ENCODE measurements at regions not wholly inside any gene's neighbourhood (a gene's known extent, or its start where the extent isn't known, plus 50 kb on each side); places are given as distances from the start of the nearest gene placed in this dataset.

GRCh38 chr10:93236393-93237040 is 162.8 kb downstream of the CYP26A1 start:
- Histone ChIP-seq H3K14ac (replicated peaks; ENCODE audit: low read depth, low read length) (no peak overlapping the region), H3K27ac (ENCODE audit: insufficient read depth, low read length) (no peak overlapping the region), H4K5ac (ENCODE audit: low read depth, low read length) (no peak overlapping the region), H3K27me3 (ENCODE audit: control insufficient read depth, insufficient read depth, low read length) (peaks cover 8% of the 10 kb centered on the region), H2BK15ac (ENCODE audit: low read depth, low read length) (no peak overlapping the region), H3K4ac (ENCODE audit: low read depth, low read length) (no peak overlapping the region), H3K9me3 (ENCODE audit: control insufficient read depth, insufficient read depth, low read length) (no peaks in the 10 kb centered on the region), H3K9me1 (ENCODE audit: insufficient read depth, low read length) (no peaks in the 10 kb centered on the region), H3K9ac (ENCODE audit: low read depth, low read length) (no peak overlapping the region), H4K8ac (ENCODE audit: low read depth in 2 of 2, low read length in 2 of 2) (no peak overlapping the region), H2BK5ac (ENCODE audit: low read depth, low read length, poor library complexity, severe bottlenecking) (no peak overlapping the region), H3K18ac (ENCODE audit: low read depth, low read length) (no peak overlapping the region), H3K79me1 (ENCODE audit: low read depth in 1 of 2, low read length in 2 of 2) (no peaks in the 10 kb centered on the region), H4K91ac (ENCODE audit: insufficient read depth, low read depth, low read length) (no peak overlapping the region), H3K4me3 (ENCODE audit: insufficient read depth, low read depth, low read length) (no peak overlapping the region), H2AFZ (replicated peaks; ENCODE audit: low read length, poor library complexity) (no peak overlapping the region), H3K56ac (ENCODE audit: extremely low read depth, insufficient read depth, low read length) (no peak overlapping the region), H3K23ac (ENCODE audit: low read depth, low read length) (no peak overlapping the region), H2BK20ac (ENCODE audit: low read depth, low read length) (no peak overlapping the region), H3K4me2 (ENCODE audit: low read depth, low read length) (no peak overlapping the region), H2BK120ac (ENCODE audit: low read depth, low read length) (no peak overlapping the region), H2AK5ac (ENCODE audit: low read depth, low read length) (no peak overlapping the region), H2AK9ac (replicated peaks; ENCODE audit: low read depth, low read length, poor library complexity) (no peak overlapping the region), H3K4me1 (ENCODE audit: control insufficient read depth, insufficient read depth, low read length) (no peaks in the 10 kb centered on the region), H3K36me3 (ENCODE audit: control insufficient read depth, insufficient read depth, low read length) (no peaks in the 10 kb centered on the region), H4K20me1 (ENCODE audit: insufficient read depth, low read length) (no peaks in the 10 kb centered on the region)
- ATAC-seq (ENCODE audit: low read depth) = no peak
- DNase-seq = no peak
- in situ Hi-C loops (cut with MboI; ENCODE audit: low sequenced_read_pairs) (no loop called here), intact Hi-C loops (cut with micrococcal nuclease) (no loop called here), dilution Hi-C loops (cut with HindIII; ENCODE audit: low sequenced_read_pairs, unreplicated experiment) (no loop called here)
- TF ChIP-seq RAD21 (IDR thresholded peaks at IDR 0.05; ENCODE audit: low read length) = no peak
- no peak for TF ChIP-seq CHD1 (IDR thresholded peaks at IDR 0.05; ENCODE audit: low read depth, low read length)
- TF ChIP-seq FOS (IDR thresholded peaks at IDR 0.05; ENCODE audit: low read depth, low read length) = no peak
- no peak for TF ChIP-seq RCOR1 (IDR thresholded peaks at IDR 0.05; ENCODE audit: insufficient replicate concordance, low read length)
- TF ChIP-seq CEBPB (IDR thresholded peaks at IDR 0.05; ENCODE audit: low read depth, low read length) = no peak
- no peak for TF ChIP-seq NFE2L2 (IDR thresholded peaks at IDR 0.05; ENCODE audit: low read depth, low read length)
- TF ChIP-seq CTCF (conservative IDR thresholded peaks at IDR 0.05; ENCODE audit: low read depth, low read length) = no peak
- TF ChIP-seq, protein P1, sequence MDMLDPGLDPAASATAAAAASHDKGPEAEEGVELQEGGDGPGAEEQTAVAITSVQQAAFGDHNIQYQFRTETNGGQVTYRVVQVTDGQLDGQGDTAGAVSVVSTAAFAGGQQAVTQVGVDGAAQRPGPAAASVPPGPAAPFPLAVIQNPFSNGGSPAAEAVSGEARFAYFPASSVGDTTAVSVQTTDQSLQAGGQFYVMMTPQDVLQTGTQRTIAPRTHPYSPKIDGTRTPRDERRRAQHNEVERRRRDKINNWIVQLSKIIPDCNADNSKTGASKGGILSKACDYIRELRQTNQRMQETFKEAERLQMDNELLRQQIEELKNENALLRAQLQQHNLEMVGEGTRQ (IDR thresholded peaks at IDR 0.05; ENCODE audit: low read depth, low read length) = no peak
- TF ChIP-seq POLR2A (IDR thresholded peaks at IDR 0.05; ENCODE audit: low read depth, low read length) = no peak
- no peak for TF ChIP-seq MAFK (IDR thresholded peaks at IDR 0.05; ENCODE audit: low read depth, low read length)
- no peak for TF ChIP-seq RFX5 (IDR thresholded peaks at IDR 0.05; ENCODE audit: low read depth, low read length)
- no peak for TF ChIP-seq ELK1 (IDR thresholded peaks at IDR 0.05; ENCODE audit: borderline replicate concordance, low read depth, low read length)
- TF ChIP-seq MXI1 (IDR thresholded peaks at IDR 0.05; ENCODE audit: borderline replicate concordance, low read depth, low read length) = no peak
- TF ChIP-seq SMC3 (IDR thresholded peaks at IDR 0.05; ENCODE audit: low read depth, low read length) = no peak
- no peak for TF ChIP-seq BHLHE40 (IDR thresholded peaks at IDR 0.05; ENCODE audit: low read depth, low read length)
- no peak for TF ChIP-seq MAZ (IDR thresholded peaks at IDR 0.05; ENCODE audit: borderline replicate concordance, low read depth, low read length)
- CTCF ChIA-PET = interaction anchor here (1.1 to 2.2 kb wide), 2 partner anchors 13 to 39 kb away, joined by 4 to 6 read pairs; no protein-coding TSS in a partner anchor
- POLR2A ChIA-PET (ENCODE audit: unreplicated experiment) = no interaction called here
- BruUV-seq (replicated peaks) = no TSS peak
- 17% methylated on average over 1 of the region's 4 CpGs; no CpG with 5 or more reads in 1 of the 2 experiments for WGBS, 2 experiments (ENCODE audit: extremely low coverage in 2 of 2, insufficient read length in 1 of 2)

Data from IMR-90 (cell line).